Neuron (in vitro differentiated cells): ENCODE measurements at regions not wholly inside any gene's neighbourhood (a gene's known extent, or its start where the extent isn't known, plus 50 kb on each side); places are given as distances from the start of the nearest gene placed in this dataset.
A peak's percentile ranks its signal among the peaks of the same experiment; 100 is the strongest.
"Not testable (repeated sequence)": the region's sequence is repeated elsewhere in the genome, so short reads cannot be mapped to it uniquely, and the experiment has no call there.

Source experiments
- H2AFZ ChIP-seq: one replicate; pipeline ENCODE4 v1.6.1; 2013; ENCODE audit warnings: low read depth, mild to moderate bottlenecking, inconsistent platforms, low read length, moderate library complexity
- H3K27me3 ChIP-seq: one replicate; pipeline ENCODE4 v1.6.1; 2013; ENCODE audit warnings: low read length; ENCODE audit not compliant: insufficient read depth
- H3K36me3 ChIP-seq: one replicate; pipeline ENCODE4 v1.6.1; 2013; ENCODE audit warnings: low read length; ENCODE audit not compliant: insufficient read depth
- H3K4me1 ChIP-seq: one replicate; pipeline ENCODE4 v1.6.1; 2013; ENCODE audit warnings: low read length; ENCODE audit not compliant: insufficient read depth
- H3K4me3 ChIP-seq: 2 replicates; pipeline ENCODE4 v1.5.1; 2013; ENCODE audit warnings: mild to moderate bottlenecking, low read length, moderate library complexity
- H3K9me3 ChIP-seq: one replicate; pipeline ENCODE4 v1.6.1; 2013; ENCODE audit warnings: low read length

DNA sequence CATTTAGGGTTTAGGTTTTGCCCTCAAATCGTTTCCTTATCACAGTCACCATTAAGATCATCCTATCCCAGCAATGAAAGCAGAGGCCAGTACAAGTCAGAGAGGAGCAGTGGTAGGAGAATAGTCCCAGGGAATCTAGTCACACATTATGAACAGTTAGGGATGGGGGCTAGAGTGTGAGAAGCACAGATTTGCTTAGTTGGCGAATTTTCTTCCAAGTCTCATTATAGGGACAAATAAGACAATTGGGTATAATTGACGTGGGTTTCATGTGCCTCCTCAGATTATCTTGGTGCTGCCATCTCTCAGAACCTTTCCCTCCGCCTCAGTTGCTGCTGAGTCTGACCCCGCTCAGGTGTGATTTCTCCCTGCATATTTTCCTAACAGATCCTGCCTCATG lies 407.1 kb downstream of the SQOR start:
- Histone ChIP-seq H2AFZ (no peak overlapping the region), H3K4me3 (no peak overlapping the region), H3K4me1 (no peaks in the 10 kb centered on the region), H3K9me3 (no peaks in the 10 kb centered on the region), H3K36me3 (no peaks in the 10 kb centered on the region), H3K27me3 (no peaks in the 10 kb centered on the region)

DNA sequence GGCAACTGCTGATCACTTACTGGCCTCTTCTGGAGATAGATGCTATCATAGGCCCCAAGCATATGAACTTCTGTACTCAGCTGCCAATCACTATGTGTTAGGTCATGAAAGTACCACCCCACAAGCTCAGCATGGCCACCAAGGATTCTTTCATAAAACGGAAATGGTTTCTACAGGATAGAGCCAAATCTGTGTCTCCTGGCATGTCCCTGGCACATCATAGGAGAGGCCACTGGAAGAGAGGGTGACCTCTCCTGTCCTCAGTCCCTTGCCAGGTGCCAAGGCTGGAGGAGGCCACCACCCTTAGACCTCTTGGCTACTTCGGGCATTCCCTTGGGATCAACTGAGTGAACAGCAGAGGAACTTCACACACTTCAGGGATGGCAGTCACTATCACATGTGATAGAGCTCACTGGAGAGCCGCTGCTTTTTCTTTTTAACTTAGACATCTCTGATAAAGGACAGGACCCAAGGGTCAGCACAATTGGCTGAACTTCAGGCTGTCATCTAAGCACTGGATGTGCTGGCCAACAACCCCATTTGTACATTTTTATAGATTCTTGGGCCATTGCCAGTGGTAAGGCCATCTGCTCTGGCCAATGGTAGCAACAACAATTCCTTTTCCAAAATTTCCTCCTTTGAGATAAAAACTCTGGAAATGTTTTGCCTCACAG lies 425.2 kb downstream of the SQOR start:
- Histone ChIP-seq H3K27me3 (no peaks in the 10 kb centered on the region), H3K36me3 (no peaks in the 10 kb centered on the region), H2AFZ (no peak overlapping the region), H3K9me3 (no peaks in the 10 kb centered on the region), H3K4me3 (no peak overlapping the region), H3K4me1 (no peaks in the 10 kb centered on the region)

DNA sequence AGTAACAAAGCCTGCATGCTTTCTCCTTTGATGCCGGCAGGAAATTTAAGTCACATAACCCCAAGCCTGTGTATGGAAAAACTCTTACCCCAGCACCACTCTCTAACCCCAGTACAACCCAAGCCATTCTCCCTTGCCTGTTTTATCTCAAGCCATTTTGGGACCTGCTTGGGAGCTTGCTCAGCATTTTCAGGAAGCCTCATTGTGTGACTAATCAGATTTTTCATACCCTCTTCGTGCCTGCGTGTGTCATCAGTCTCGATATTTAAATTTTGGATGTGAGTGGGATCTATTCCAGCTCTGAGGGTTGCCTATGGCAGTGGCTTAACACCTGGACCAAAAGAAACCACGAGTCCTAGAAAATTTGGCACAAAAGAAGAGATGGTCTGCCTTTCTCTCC lies 426.2 kb downstream of the SQOR start:
- H2AFZ ChIP-seq, result no peak overlapping the region
- no peak overlapping the region for H3K4me3 ChIP-seq
- H3K4me1 ChIP-seq, result no peaks in the 10 kb centered on the region
- H3K9me3 ChIP-seq, result no peaks in the 10 kb centered on the region
- no peaks in the 10 kb centered on the region for H3K27me3 ChIP-seq
- H3K36me3 ChIP-seq, result no peaks in the 10 kb centered on the region

DNA sequence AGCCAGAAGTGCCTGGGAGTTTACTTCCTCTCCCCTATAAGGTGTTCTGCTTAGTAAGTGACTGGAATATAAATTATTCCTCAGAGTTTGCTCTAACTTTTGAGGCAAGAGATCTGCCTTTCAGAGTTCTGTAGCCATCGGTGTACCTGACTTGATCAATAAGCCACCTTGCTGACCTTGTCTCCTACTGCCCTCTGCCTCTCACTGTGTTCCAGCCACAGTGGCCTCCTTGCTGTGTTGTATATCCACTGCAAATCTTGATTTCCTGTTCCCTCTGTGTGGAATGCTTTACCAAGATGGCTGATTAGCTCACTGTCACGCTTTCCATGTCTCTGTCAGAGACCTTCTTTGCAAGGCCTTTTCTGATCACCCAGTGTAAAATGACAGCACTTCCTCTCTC lies 442.4 kb downstream of the SQOR start:
- Histone ChIP-seq H3K4me3 (no peak overlapping the region), H2AFZ (no peak overlapping the region), H3K9me3 (no peaks in the 10 kb centered on the region), H3K36me3 (no peaks in the 10 kb centered on the region), H3K4me1 (peaks cover 4% of the 10 kb centered on the region), H3K27me3 (no peaks in the 10 kb centered on the region)

DNA sequence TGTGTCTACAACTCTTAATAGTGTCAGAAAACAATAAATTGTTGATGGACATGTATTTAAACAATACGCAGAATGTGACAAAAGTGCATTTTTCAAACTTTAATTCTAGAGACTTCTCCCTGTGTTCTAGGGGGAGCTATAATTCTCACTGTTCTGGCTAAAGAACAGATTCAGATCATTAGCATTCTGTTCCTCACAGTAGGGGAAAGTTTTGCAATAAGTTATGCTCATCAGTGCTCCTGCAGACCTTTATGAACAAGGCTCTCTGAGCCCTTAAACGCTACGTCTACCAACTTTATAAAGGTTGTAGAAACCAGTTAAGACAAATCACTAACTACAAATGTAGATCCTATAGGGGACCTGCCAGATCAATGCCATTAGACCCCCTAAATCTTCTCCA lies 444.2 kb downstream of the SQOR start:
- H2AFZ ChIP-seq, result no peak overlapping the region
- H3K27me3 ChIP-seq, result no peaks in the 10 kb centered on the region
- H3K4me1 ChIP-seq, result peaks cover 4% of the 10 kb centered on the region
- H3K4me3 ChIP-seq, result no peak overlapping the region
- no peaks in the 10 kb centered on the region for H3K9me3 ChIP-seq
- no peaks in the 10 kb centered on the region for H3K36me3 ChIP-seq

DNA sequence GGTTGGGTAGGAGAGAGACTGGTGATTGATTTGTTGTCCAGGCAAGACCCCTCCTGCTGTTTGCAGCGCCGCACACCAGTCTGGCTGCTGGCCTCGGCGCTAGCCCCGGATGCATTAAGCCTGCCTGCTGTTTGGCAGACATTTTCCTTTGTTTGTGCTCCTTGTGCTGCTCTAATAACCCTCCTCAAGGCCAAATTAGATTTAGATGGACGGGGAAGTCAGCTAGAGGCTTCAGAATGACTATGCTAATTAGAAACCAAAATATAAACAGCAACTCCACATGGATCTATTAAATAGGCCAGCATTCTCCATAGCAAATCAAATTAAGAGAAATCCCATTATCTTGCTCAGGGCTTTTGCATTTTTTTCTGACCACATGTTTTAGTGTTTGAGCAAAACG lies 445.2 kb downstream of the SQOR start:
- Histone ChIP-seq H3K27me3 (no peaks in the 10 kb centered on the region), H3K36me3 (no peaks in the 10 kb centered on the region), H3K4me3 (no peak overlapping the region), H3K4me1 (peaks cover 4% of the 10 kb centered on the region), H2AFZ (peak overlapping the region; percentile 85), H3K9me3 (no peaks in the 10 kb centered on the region)

DNA sequence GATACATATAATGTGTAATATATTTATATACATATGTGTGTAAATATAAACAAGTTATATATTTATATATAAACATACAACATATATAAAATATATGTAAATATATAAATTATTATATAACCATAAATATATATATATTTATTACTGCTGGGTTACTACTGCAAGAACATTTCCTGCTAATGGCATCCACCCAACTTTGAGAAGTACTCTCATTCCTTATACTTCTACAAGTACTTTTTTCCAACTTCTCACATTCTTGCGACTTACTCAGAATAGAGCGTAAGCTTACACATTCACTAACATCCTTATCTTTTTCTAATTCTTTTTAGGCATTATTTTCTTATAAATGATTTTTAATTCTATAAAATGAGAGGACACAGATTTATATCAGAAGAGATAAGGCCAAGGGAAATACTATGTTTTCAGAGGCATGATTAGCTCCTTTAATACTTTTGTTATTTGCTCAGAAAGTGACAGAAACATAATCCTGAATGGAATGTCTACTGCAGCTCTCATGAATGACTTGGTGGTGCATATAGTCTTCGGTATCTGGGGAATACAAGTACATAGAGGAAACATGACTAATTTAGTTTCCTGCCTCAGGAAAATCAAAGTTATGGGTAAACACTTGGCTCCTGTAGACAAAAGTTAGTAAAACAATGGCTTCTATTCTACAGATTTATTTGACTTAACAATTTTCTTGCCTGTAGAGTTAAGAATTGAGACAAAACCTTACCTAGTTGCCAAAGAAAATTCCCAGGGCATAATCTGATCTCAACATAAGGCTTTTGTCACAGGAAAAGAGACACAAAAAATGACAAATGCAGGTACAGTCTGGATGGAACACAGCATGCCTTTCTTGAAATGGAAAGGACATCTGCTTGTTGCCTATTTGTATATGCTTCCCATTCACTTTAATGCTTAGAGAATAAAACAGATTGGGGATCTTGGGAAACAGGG lies 453.9 kb downstream of the SQOR start:
- Histone ChIP-seq H2AFZ (no peak overlapping the region), H3K36me3 (no peaks in the 10 kb centered on the region), H3K9me3 (no peaks in the 10 kb centered on the region), H3K4me1 (peaks cover 9% of the 10 kb centered on the region), H3K27me3 (no peaks in the 10 kb centered on the region), H3K4me3 (no peak overlapping the region)

DNA sequence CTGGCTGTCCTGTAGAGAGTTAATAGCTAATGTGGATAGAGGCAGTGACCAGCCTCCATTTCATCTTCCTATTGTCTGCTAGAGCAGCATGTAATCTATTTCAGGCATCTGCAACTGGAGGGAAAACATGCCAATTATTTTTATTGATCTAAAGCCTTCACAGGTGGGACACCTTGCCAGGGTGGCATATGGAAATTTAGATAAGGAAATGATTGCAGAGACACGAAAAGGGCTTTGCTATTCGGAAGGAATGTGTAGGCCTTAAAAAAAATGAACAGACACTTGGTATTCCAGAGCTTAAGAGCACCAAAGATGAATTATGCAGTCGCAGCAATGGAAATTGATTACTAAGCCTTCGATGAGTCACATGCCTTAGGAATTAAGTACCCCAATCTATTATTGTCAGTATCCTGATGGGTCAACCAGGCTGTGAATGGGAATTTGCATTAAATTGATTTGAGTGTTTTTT lies 454.7 kb downstream of the SQOR start:
- peaks cover 9% of the 10 kb centered on the region for H3K4me1 ChIP-seq
- H3K9me3 ChIP-seq, result no peaks in the 10 kb centered on the region
- H3K36me3 ChIP-seq, result no peaks in the 10 kb centered on the region
- no peak overlapping the region for H3K4me3 ChIP-seq
- H3K27me3 ChIP-seq, result no peaks in the 10 kb centered on the region
- no peak overlapping the region for H2AFZ ChIP-seq

DNA sequence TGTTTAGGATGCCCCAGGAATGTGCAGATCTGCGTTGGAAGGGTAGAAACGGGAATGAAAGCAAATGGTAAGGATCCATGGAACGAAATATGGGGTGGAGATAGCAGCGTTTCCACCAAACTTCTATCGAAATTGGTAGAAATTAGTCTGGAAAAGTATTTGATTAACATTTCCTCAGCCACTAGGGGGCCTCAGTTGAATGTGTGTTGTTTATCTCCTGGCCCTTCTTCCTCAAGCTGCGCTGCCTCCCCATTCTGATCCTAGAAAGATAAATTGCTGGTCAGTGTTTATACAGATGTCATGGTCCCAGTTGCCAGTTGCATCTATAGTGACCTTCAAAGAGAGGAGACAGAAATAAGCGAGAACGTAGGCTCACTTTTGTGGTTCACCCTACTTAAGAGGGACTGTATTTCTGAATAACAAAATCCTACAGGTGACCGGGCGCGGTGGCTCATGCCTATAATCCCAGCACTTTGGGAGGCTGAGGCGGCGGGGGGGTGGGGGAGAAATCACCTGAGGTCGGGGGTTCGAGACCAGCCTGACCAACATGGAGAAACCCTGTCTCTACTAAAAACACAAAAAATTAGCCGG lies 457.1 kb downstream of the SQOR start:
- Histone ChIP-seq H3K4me3 (no peak overlapping the region), H2AFZ (no peak overlapping the region), H3K9me3 (no peaks in the 10 kb centered on the region), H3K27me3 (no peaks in the 10 kb centered on the region), H3K36me3 (no peaks in the 10 kb centered on the region), H3K4me1 (peaks cover 9% of the 10 kb centered on the region)

DNA sequence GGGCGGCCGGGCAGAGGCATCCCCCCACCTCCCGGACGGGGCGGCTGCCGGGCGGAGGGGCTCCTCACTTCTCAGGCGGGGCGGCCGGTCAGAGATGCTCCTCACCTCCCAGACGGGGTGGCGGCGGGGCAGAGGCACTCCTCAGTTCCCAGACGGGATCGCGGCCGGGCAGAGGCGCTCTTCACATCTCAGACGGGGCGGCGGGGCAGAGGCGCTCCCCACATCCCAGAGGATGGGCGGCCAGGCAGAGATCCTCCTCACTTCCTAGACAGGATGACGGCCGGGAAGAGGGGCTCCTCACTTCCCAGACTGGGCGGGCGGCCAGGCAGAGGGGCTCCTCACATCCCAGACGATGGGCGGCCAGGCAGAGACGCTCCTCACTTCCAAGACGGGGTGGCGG lies 463.2 kb downstream of the SQOR start:
- not testable (repeated sequence) for H3K36me3 ChIP-seq, H3K4me1 ChIP-seq, H3K9me3 ChIP-seq, H2AFZ ChIP-seq, H3K27me3 ChIP-seq, H3K4me3 ChIP-seq

DNA sequence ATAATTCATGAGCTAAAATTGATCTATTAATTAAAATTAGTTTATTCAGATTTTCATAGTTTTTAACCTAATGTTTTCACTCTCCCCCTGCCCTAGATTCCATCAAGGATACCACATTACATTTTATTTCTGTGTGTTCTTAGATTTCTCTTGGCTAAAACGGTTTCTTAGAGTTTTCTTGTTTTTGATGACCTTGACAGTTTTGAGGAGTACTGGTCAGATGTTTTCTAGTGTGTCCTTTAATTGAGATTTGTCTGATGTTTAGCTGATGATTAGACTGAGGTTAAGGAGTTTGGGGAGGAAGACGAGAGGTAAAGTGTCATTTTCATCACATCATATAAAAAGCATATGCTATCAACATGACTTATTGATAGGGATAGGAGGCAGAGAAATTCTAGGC lies 475.9 kb downstream of the SQOR start:
- H3K4me1 ChIP-seq, result no peaks in the 10 kb centered on the region
- H3K4me3 ChIP-seq, result no peak overlapping the region
- no peaks in the 10 kb centered on the region for H3K9me3 ChIP-seq
- no peaks in the 10 kb centered on the region for H3K27me3 ChIP-seq
- H2AFZ ChIP-seq, result no peak overlapping the region
- no peaks in the 10 kb centered on the region for H3K36me3 ChIP-seq

DNA sequence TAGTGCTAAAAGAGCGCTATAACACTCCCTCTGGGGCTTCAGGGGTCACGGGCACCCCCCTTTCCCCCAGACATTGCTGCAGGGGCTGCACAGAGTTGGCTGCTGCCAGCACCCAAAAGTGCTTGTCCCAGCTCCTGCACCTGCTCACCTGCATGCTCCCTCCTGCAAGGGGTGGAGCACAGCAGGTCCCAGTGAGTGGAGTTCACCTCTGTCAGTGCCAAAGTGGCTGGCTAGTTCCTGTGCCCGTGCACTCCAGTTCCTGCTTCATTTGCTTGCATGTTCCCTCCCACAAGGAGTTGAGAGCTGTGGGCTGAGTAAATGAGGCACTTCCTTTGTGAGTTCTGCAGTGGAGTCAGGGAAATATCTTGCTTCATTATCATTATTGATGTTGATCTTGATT lies 476.9 kb downstream of the SQOR start:
- H3K36me3 ChIP-seq, result no peaks in the 10 kb centered on the region
- H3K4me1 ChIP-seq, result no peaks in the 10 kb centered on the region
- no peak overlapping the region for H2AFZ ChIP-seq
- H3K9me3 ChIP-seq, result no peaks in the 10 kb centered on the region
- no peak overlapping the region for H3K4me3 ChIP-seq
- H3K27me3 ChIP-seq, result no peaks in the 10 kb centered on the region

DNA sequence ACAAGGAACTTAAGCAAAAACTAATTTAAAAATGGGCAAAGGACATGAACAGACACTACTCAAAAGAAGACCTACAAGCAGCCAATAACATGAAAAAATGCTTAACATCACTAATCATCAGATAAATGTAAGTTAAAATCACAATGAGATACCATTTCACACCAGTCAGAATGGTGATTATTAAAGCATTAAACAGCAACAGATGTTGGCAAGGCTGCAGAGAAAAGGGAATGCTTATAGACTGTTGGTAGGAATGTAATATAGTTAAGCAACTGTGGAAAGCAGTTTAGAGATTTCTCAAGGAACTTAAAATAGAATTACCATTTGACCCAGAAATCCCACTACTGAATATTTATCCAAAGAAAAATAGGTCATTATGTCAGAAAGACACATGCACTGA lies 482.2 kb downstream of the SQOR start:
- no peaks in the 10 kb centered on the region for H3K4me1 ChIP-seq
- no peak overlapping the region for H2AFZ ChIP-seq
- H3K27me3 ChIP-seq, result no peaks in the 10 kb centered on the region
- no peaks in the 10 kb centered on the region for H3K36me3 ChIP-seq
- no peak overlapping the region for H3K4me3 ChIP-seq
- no peaks in the 10 kb centered on the region for H3K9me3 ChIP-seq
